ENCODE measurements at regions not wholly inside any gene's neighbourhood (a gene's known extent, or its start where the extent isn't known, plus 50 kb on each side); places are given as distances from the start of the nearest gene placed in this dataset.
"Not testable (repeated sequence)": the region's sequence is repeated elsewhere in the genome, so short reads cannot be mapped to it uniquely, and the experiment has no call there.

GRCh38 chr6:22214314-22214713, 82.5 kb downstream of the PRL start:
- Histone ChIP-seq H3K4me3 (ENCODE audit: low read length) (no peak overlapping the region), H3K27me3 (ENCODE audit: insufficient read depth, low read length, poor library complexity) (no peaks in the 10 kb centered on the region), H3K9ac (ENCODE audit: low read length) (no peak overlapping the region), H3K4me2 (ENCODE audit: low read length) (no peak overlapping the region), H3K18ac (ENCODE audit: low read length) (no peak overlapping the region), H3K79me1 (ENCODE audit: low read length) (no peaks in the 10 kb centered on the region), H2BK5ac (ENCODE audit: low read length) (no peak overlapping the region), H3K23ac (ENCODE audit: low read length) (no peak overlapping the region), H2BK15ac (replicated peaks; ENCODE audit: low read depth) (no peak overlapping the region), H3K36me3 (ENCODE audit: control insufficient read depth, insufficient read depth, low read length) (no peaks in the 10 kb centered on the region), H3K4me1 (ENCODE audit: control insufficient read depth, low read depth, low read length) (no peaks in the 10 kb centered on the region), H3K79me2 (ENCODE audit: control insufficient read depth, insufficient read depth, low read length) (no peaks in the 10 kb centered on the region), H4K5ac (ENCODE audit: low read length) (no peak overlapping the region), H3K4ac (ENCODE audit: low read depth, low read length) (no peak overlapping the region), H3K56ac (ENCODE audit: low read length) (no peak overlapping the region), H4K8ac (ENCODE audit: low read depth, low read length) (no peak overlapping the region), H2BK120ac (ENCODE audit: low read depth, low read length) (no peak overlapping the region), H2AK5ac (ENCODE audit: low read length) (no peak overlapping the region), H3K27ac (ENCODE audit: low read depth, low read length) (no peak overlapping the region)
- no peak for DNase-seq
- WGBS (ENCODE audit: extremely low coverage, insufficient coverage, low lambda C conversion rate): no CpG with 5 or more reads among the region's 5 CpGs

- H3K4me3 ChIP-seq (ENCODE audit: low read length); H3K4me2 ChIP-seq (ENCODE audit: low read length); H2BK120ac ChIP-seq (ENCODE audit: low read depth, low read length); H3K27me3 ChIP-seq (ENCODE audit: insufficient read depth, low read length, poor library complexity); H3K23ac ChIP-seq (ENCODE audit: low read length); H2BK5ac ChIP-seq (ENCODE audit: low read length); DNase-seq; H2AK5ac ChIP-seq (ENCODE audit: low read length); H3K79me1 ChIP-seq (ENCODE audit: low read length); H3K27ac ChIP-seq (ENCODE audit: low read depth, low read length); H3K4ac ChIP-seq (ENCODE audit: low read depth, low read length); H3K79me2 ChIP-seq (ENCODE audit: control insufficient read depth, insufficient read depth, low read length); H3K18ac ChIP-seq (ENCODE audit: low read length); H3K4me1 ChIP-seq (ENCODE audit: control insufficient read depth, low read depth, low read length); H3K36me3 ChIP-seq (ENCODE audit: control insufficient read depth, insufficient read depth, low read length); H2BK15ac ChIP-seq (replicated peaks; ENCODE audit: low read depth); H3K9ac ChIP-seq (ENCODE audit: low read length); H4K8ac ChIP-seq (ENCODE audit: low read depth, low read length); H4K5ac ChIP-seq (ENCODE audit: low read length); H3K56ac ChIP-seq (ENCODE audit: low read length): not testable (repeated sequence)
- no CpG with 5 or more reads among the region's 3 CpGs for WGBS (ENCODE audit: extremely low coverage, insufficient coverage, low lambda C conversion rate)
Measured at GRCh38 chr6:22215474-22215873, 81.4 kb downstream of the PRL start.

- Histone ChIP-seq H3K18ac (ENCODE audit: low read length) (no peak overlapping the region), H3K4me1 (ENCODE audit: control insufficient read depth, low read depth, low read length) (peaks cover 2% of the 10 kb centered on the region), H3K9ac (ENCODE audit: low read length) (no peak overlapping the region), H3K56ac (ENCODE audit: low read length) (no peak overlapping the region), H4K5ac (ENCODE audit: low read length) (no peak overlapping the region), H3K27ac (ENCODE audit: low read depth, low read length) (no peak overlapping the region), H3K23ac (ENCODE audit: low read length) (no peak overlapping the region), H3K79me1 (ENCODE audit: low read length) (no peaks in the 10 kb centered on the region), H4K8ac (ENCODE audit: low read depth, low read length) (no peak overlapping the region), H3K36me3 (ENCODE audit: control insufficient read depth, insufficient read depth, low read length) (no peaks in the 10 kb centered on the region), H2BK120ac (ENCODE audit: low read depth, low read length) (no peak overlapping the region), H2BK5ac (ENCODE audit: low read length) (no peak overlapping the region), H3K4me3 (ENCODE audit: low read length) (no peak overlapping the region), H3K79me2 (ENCODE audit: control insufficient read depth, insufficient read depth, low read length) (no peaks in the 10 kb centered on the region), H2BK15ac (replicated peaks; ENCODE audit: low read depth) (no peak overlapping the region), H2AK5ac (ENCODE audit: low read length) (no peak overlapping the region), H3K4me2 (ENCODE audit: low read length) (no peak overlapping the region), H3K27me3 (ENCODE audit: insufficient read depth, low read length, poor library complexity) (no peaks in the 10 kb centered on the region), H3K4ac (ENCODE audit: low read depth, low read length) (no peak overlapping the region)
- no peak for DNase-seq
- WGBS (ENCODE audit: extremely low coverage, insufficient coverage, low lambda C conversion rate): no CpG with 5 or more reads among the region's 3 CpGs
Measured at GRCh38 chr6:22218410-22218809, 78.4 kb downstream of the PRL start.

GRCh38 chr6:22219925-22220324, 76.9 kb downstream of the PRL start:
- Histone ChIP-seq H2BK120ac (ENCODE audit: low read depth, low read length) (no peak overlapping the region), H3K18ac (ENCODE audit: low read length) (no peak overlapping the region), H4K8ac (ENCODE audit: low read depth, low read length) (no peak overlapping the region), H3K36me3 (ENCODE audit: control insufficient read depth, insufficient read depth, low read length) (no peaks in the 10 kb centered on the region), H3K4me1 (ENCODE audit: control insufficient read depth, low read depth, low read length) (peaks cover 2% of the 10 kb centered on the region), H3K4ac (ENCODE audit: low read depth, low read length) (no peak overlapping the region), H3K4me2 (ENCODE audit: low read length) (no peak overlapping the region), H3K9ac (ENCODE audit: low read length) (no peak overlapping the region), H2BK15ac (replicated peaks; ENCODE audit: low read depth) (no peak overlapping the region), H3K27me3 (ENCODE audit: insufficient read depth, low read length, poor library complexity) (no peaks in the 10 kb centered on the region), H2AK5ac (ENCODE audit: low read length) (no peak overlapping the region), H3K79me2 (ENCODE audit: control insufficient read depth, insufficient read depth, low read length) (no peaks in the 10 kb centered on the region), H3K79me1 (ENCODE audit: low read length) (no peaks in the 10 kb centered on the region), H3K27ac (ENCODE audit: low read depth, low read length) (no peak overlapping the region), H3K56ac (ENCODE audit: low read length) (no peak overlapping the region), H3K23ac (ENCODE audit: low read length) (no peak overlapping the region), H2BK5ac (ENCODE audit: low read length) (no peak overlapping the region), H3K4me3 (ENCODE audit: low read length) (no peak overlapping the region), H4K5ac (ENCODE audit: low read length) (no peak overlapping the region)
- WGBS (ENCODE audit: extremely low coverage, insufficient coverage, low lambda C conversion rate): no CpG with 5 or more reads among the region's 6 CpGs
- no peak for DNase-seq

GRCh38 chr6:22221211-22221610, 75.6 kb downstream of the PRL start:
- Histone ChIP-seq H3K27ac (ENCODE audit: low read depth, low read length) (no peak overlapping the region), H3K79me1 (ENCODE audit: low read length) (no peaks in the 10 kb centered on the region), H3K4me3 (ENCODE audit: low read length) (no peak overlapping the region), H3K36me3 (ENCODE audit: control insufficient read depth, insufficient read depth, low read length) (no peaks in the 10 kb centered on the region), H3K79me2 (ENCODE audit: control insufficient read depth, insufficient read depth, low read length) (no peaks in the 10 kb centered on the region), H3K4ac (ENCODE audit: low read depth, low read length) (no peak overlapping the region), H2BK15ac (replicated peaks; ENCODE audit: low read depth) (no peak overlapping the region), H4K8ac (ENCODE audit: low read depth, low read length) (no peak overlapping the region), H3K4me2 (ENCODE audit: low read length) (no peak overlapping the region), H3K18ac (ENCODE audit: low read length) (no peak overlapping the region), H4K5ac (ENCODE audit: low read length) (no peak overlapping the region), H3K56ac (ENCODE audit: low read length) (no peak overlapping the region), H3K9ac (ENCODE audit: low read length) (no peak overlapping the region), H3K4me1 (ENCODE audit: control insufficient read depth, low read depth, low read length) (peaks cover 2% of the 10 kb centered on the region), H3K23ac (ENCODE audit: low read length) (no peak overlapping the region), H2BK5ac (ENCODE audit: low read length) (no peak overlapping the region), H3K27me3 (ENCODE audit: insufficient read depth, low read length, poor library complexity) (no peaks in the 10 kb centered on the region), H2BK120ac (ENCODE audit: low read depth, low read length) (no peak overlapping the region), H2AK5ac (ENCODE audit: low read length) (no peak overlapping the region)
- DNase-seq: no peak
- no CpG with 5 or more reads among the region's 4 CpGs for WGBS (ENCODE audit: extremely low coverage, insufficient coverage, low lambda C conversion rate)

- no CpG with 5 or more reads among the region's 3 CpGs for WGBS (ENCODE audit: extremely low coverage, insufficient coverage, low lambda C conversion rate)
- H3K79me2 ChIP-seq (ENCODE audit: control insufficient read depth, insufficient read depth, low read length): no peaks in the 10 kb centered on the region
- no peak overlapping the region for H3K27ac ChIP-seq (ENCODE audit: low read depth, low read length)
- peaks cover 2% of the 10 kb centered on the region for H3K4me1 ChIP-seq (ENCODE audit: control insufficient read depth, low read depth, low read length)
- no peaks in the 10 kb centered on the region for H3K27me3 ChIP-seq (ENCODE audit: insufficient read depth, low read length, poor library complexity)
- no peak overlapping the region for H3K4me2 ChIP-seq (ENCODE audit: low read length)
- H3K56ac ChIP-seq (ENCODE audit: low read length): no peak overlapping the region
- H3K36me3 ChIP-seq (ENCODE audit: control insufficient read depth, insufficient read depth, low read length): no peaks in the 10 kb centered on the region
- no peak overlapping the region for H3K18ac ChIP-seq (ENCODE audit: low read length)
- H4K5ac ChIP-seq (ENCODE audit: low read length): no peak overlapping the region
- H3K9ac ChIP-seq (ENCODE audit: low read length): no peak overlapping the region
- H3K4ac ChIP-seq (ENCODE audit: low read depth, low read length): no peak overlapping the region
- no peak overlapping the region for H2AK5ac ChIP-seq (ENCODE audit: low read length)
- no peak overlapping the region for H3K23ac ChIP-seq (ENCODE audit: low read length)
- H2BK5ac ChIP-seq (ENCODE audit: low read length): no peak overlapping the region
- H2BK120ac ChIP-seq (ENCODE audit: low read depth, low read length): no peak overlapping the region
- peak; percentile 73 for DNase-seq
- H3K79me1 ChIP-seq (ENCODE audit: low read length): no peaks in the 10 kb centered on the region
- no peak overlapping the region for H4K8ac ChIP-seq (ENCODE audit: low read depth, low read length)
- H2BK15ac ChIP-seq (replicated peaks; ENCODE audit: low read depth): no peak overlapping the region
- H3K4me3 ChIP-seq (ENCODE audit: low read length): no peak overlapping the region
Measured at GRCh38 chr6:22221630-22222029, 75.2 kb downstream of the PRL start.

All from mesendoderm (in vitro differentiated cells).